GM12873 (cell line): ENCODE measurements at regions not wholly inside any gene's neighbourhood (a gene's known extent, or its start where the extent isn't known, plus 50 kb on each side); places are given as distances from the start of the nearest gene placed in this dataset.

Experiments used
- CTCF ChIP-seq: IDR thresholded peaks from 2 replicates; pipeline ENCODE4 v1.5.1; 2012; ENCODE audit warnings: low read depth, mild to moderate bottlenecking, moderate library complexity, low read length, control low read depth; ENCODE audit not compliant: insufficient read depth; ENCODE audit errors: missing control alignments

- TF ChIP-seq CTCF = no peak
Measured at GRCh38 chr10:31103112-31103511, 71.4 kb upstream of the ZNF438 start.

- TF ChIP-seq CTCF = no peak
Measured at GRCh38 chr10:31112961-31113360, 81.3 kb upstream of the ZNF438 start.

- no peak for TF ChIP-seq CTCF
Measured at GRCh38 chr10:31116226-31116625, 84.6 kb upstream of the ZNF438 start.

- no peak for TF ChIP-seq CTCF
Measured at GRCh38 chr10:31118556-31118955, 86.9 kb upstream of the ZNF438 start.

- TF ChIP-seq CTCF = no peak
Measured at GRCh38 chr10:31120392-31120791, 88.7 kb upstream of the ZNF438 start.

GRCh38 chr10:31120961-31121685 is 89.5 kb upstream of the ZNF438 start:
- no peak for TF ChIP-seq CTCF

GRCh38 chr10:31121757-31122577 is 90.3 kb upstream of the ZNF438 start:
- TF ChIP-seq CTCF = no peak
